Brain microvascular endothelial cell (primary cell): ENCODE measurements at regions not wholly inside any gene's neighbourhood (a gene's known extent, or its start where the extent isn't known, plus 50 kb on each side); places are given as distances from the start of the nearest gene placed in this dataset.
A peak's percentile ranks its signal among the peaks of the same experiment; 100 is the strongest.

Experiments used
- DNase-seq: peaks from one replicate; pipeline ENCODE4 v3.0.0-alpha.2; 2020
- H3K27ac ChIP-seq: fragments of 250-450 bp; sonication (Bioruptor Pico); 2 replicates; pipeline ENCODE4 v1.5.1; 2020; ENCODE audit warnings: mild to moderate bottlenecking, moderate library complexity
- H3K27me3 ChIP-seq: fragments of 250-450 bp; sonication (Bioruptor Pico); replicated peaks from 2 replicates; pipeline ENCODE4 v1.5.1; 2020; ENCODE audit warnings: mild to moderate bottlenecking
- H3K36me3 ChIP-seq: fragments of 250-450 bp; sonication (Bioruptor Pico); replicated peaks from 2 replicates; pipeline ENCODE4 v1.5.1; 2020; ENCODE audit warnings: mild to moderate bottlenecking
- H3K4me3 ChIP-seq: 2 replicates; pipeline ENCODE4 v1.5.1; 2011; ENCODE audit warnings: low read depth, mild to moderate bottlenecking, control low read depth, low read length, moderate library complexity
- CTCF ChIP-seq: IDR thresholded peaks from 2 replicates; pipeline ENCODE4 v1.5.1; 2011; ENCODE audit warnings: low read depth, mild to moderate bottlenecking, moderate library complexity, low read length, control low read depth, inconsistent platforms; ENCODE audit errors: missing control alignments
- in situ Hi-C: cut with HindIII; loops from 2 replicates; pipeline ENCODE4 v1.10.0; 2017; ENCODE audit warnings: low sequenced_read_pairs, low pct_ligation_motif_present

- in situ Hi-C loops, result no loop called here
- DNase-seq, result no peak
Measured at GRCh38 chr9:28332648-28333047, 759.4 kb upstream of the C9orf72 start.

GRCh38 chr9:28341913-28342312, 768.6 kb upstream of the C9orf72 start:
- no peaks in the 10 kb centered on the region for H3K27me3 ChIP-seq
- H3K4me3 ChIP-seq, result no peak overlapping the region
- no peak for DNase-seq
- H3K36me3 ChIP-seq, result no peaks in the 10 kb centered on the region
- H3K27ac ChIP-seq, result no peak overlapping the region
- in situ Hi-C loops, result no loop called here
- no peak for TF ChIP-seq CTCF

More at GRCh38 chr9:28332648-28333047, 759.4 kb upstream of the C9orf72 start:
- Histone ChIP-seq H3K36me3 (no peaks in the 10 kb centered on the region), H3K27ac (no peak overlapping the region), H3K27me3 (no peaks in the 10 kb centered on the region), H3K4me3 (no peak overlapping the region)
- TF ChIP-seq CTCF, result no peak

- Histone ChIP-seq H3K27ac (no peak overlapping the region), H3K27me3 (no peaks in the 10 kb centered on the region), H3K36me3 (no peaks in the 10 kb centered on the region), H3K4me3 (no peak overlapping the region)
- no peak for TF ChIP-seq CTCF
- no peak for DNase-seq
- in situ Hi-C loops, result no loop called here
Measured at GRCh38 chr9:28342815-28343338, 769.6 kb upstream of the C9orf72 start.

DNA sequence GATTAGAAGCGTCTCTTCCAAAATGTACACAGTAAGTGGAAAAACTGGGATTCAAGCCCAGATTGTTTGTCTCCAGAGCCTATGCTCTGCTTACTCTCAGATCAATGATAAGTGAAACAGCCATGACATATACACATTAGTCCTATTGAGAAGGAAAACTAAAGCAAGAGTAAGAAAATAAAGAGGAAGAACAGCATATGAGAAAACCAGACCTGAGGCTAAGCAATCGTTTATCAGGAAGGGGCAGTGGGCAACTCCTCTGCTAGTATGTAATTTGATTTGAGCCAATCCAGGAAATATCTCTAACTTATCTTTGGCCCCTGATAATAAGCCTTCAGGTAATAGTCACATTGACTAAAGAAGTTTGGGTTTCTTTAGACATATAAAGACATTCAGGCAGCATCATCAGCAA, 789.9 kb upstream of the C9orf72 start:
- no peak for TF ChIP-seq CTCF
- Histone ChIP-seq H3K36me3 (no peaks in the 10 kb centered on the region), H3K4me3 (no peak overlapping the region), H3K27ac (no peak overlapping the region), H3K27me3 (no peaks in the 10 kb centered on the region)
- no peak for DNase-seq
- in situ Hi-C loops, result no loop called here

- no peak for DNase-seq
- Histone ChIP-seq H3K27me3 (no peaks in the 10 kb centered on the region), H3K4me3 (no peak overlapping the region), H3K27ac (no peak overlapping the region), H3K36me3 (no peaks in the 10 kb centered on the region)
- peak; percentile 14 for TF ChIP-seq CTCF
- in situ Hi-C loops, result no loop called here
Measured at GRCh38 chr9:28365020-28365640, 791.8 kb upstream of the C9orf72 start.

- H3K4me3 ChIP-seq, result no peak overlapping the region
- H3K27ac ChIP-seq, result no peak overlapping the region
- DNase-seq, result peak; percentile 32
- no peaks in the 10 kb centered on the region for H3K36me3 ChIP-seq
- no peaks in the 10 kb centered on the region for H3K27me3 ChIP-seq
- no peak for TF ChIP-seq CTCF
- in situ Hi-C loops, result no loop called here
Measured at GRCh38 chr9:28365728-28366127, 792.4 kb upstream of the C9orf72 start.
